GM21528 (cell line): ENCODE measurements at regions not wholly inside any gene's neighbourhood (a gene's known extent, or its start where the extent isn't known, plus 50 kb on each side); places are given as distances from the start of the nearest gene placed in this dataset.
"Not testable (repeated sequence)": the region's sequence is repeated elsewhere in the genome, so short reads cannot be mapped to it uniquely, and the experiment has no call there.

ENCODE experiments used
- ATAC-seq: cut with Tn5 transposase; IDR thresholded peaks from one replicate; pipeline ENCODE4 v1.9.1; 2021; ENCODE audit warnings: mild to moderate bottlenecking, moderate library complexity; ENCODE audit not compliant: unreplicated experiment, low FRiP score

GRCh38 chr20:22529150-22530019 lies 55.0 kb downstream of the FOXA2 start:
- ATAC-seq, result no peak

GRCh38 chr20:22526512-22527012 lies 57.8 kb downstream of the FOXA2 start:
- ATAC-seq, result no peak

GRCh38 chr20:22525821-22526220 lies 58.6 kb downstream of the FOXA2 start:
- ATAC-seq, result no peak

- ATAC-seq, result no peak
These were observed 59.1 kb downstream of the FOXA2 start for GRCh38 chr20:22525069-22525820.

- ATAC-seq, result no peak
These were observed 59.9 kb downstream of the FOXA2 start for GRCh38 chr20:22524393-22525015.

GRCh38 chr20:22523499-22524392 lies 60.6 kb downstream of the FOXA2 start:
- no peak for ATAC-seq

GRCh38 chr20:22523128-22523498 lies 61.3 kb downstream of the FOXA2 start:
- ATAC-seq, result no peak

- no peak for ATAC-seq
These were observed 61.7 kb downstream of the FOXA2 start for GRCh38 chr20:22522701-22523100.

GRCh38 chr20:22521940-22522339 lies 62.4 kb downstream of the FOXA2 start:
- not testable (repeated sequence) for ATAC-seq

GRCh38 chr20:22520381-22520780 lies 64.0 kb downstream of the FOXA2 start:
- no peak for ATAC-seq

- no peak for ATAC-seq
These were observed 69.1 kb downstream of the FOXA2 start for GRCh38 chr20:22515264-22515663.

- ATAC-seq, result no peak
These were observed 70.8 kb downstream of the FOXA2 start for GRCh38 chr20:22513574-22513973.

- no peak for ATAC-seq
These were observed 71.4 kb downstream of the FOXA2 start for GRCh38 chr20:22512911-22513489.

- ATAC-seq, result no peak
These were observed 72.1 kb downstream of the FOXA2 start for GRCh38 chr20:22511943-22512910.

- no peak for ATAC-seq
These were observed 74.6 kb downstream of the FOXA2 start for GRCh38 chr20:22509843-22510147.

GRCh38 chr20:22509090-22509842 lies 75.1 kb downstream of the FOXA2 start:
- ATAC-seq, result no peak

- ATAC-seq, result no peak
These were observed 75.9 kb downstream of the FOXA2 start for GRCh38 chr20:22508426-22508825.
